Activated CD4-positive, alpha-beta T cell treated with anti-CD3 and anti-CD28 coated beads for 36 hours (primary cell): ENCODE measurements at regions not wholly inside any gene's neighbourhood (a gene's known extent, or its start where the extent isn't known, plus 50 kb on each side); places are given as distances from the start of the nearest gene placed in this dataset.

Experiments used
- ATAC-seq: fragments of 200-7000 bp; cut with Tn5 transposase; one replicate; pipeline ENCODE4 v1.10.0; 2021; ENCODE audit warnings: mild to moderate bottlenecking, moderate library complexity
- CTCF ChIA-PET: fragments of 350-600 bp; sonication (Branson Sonifier 250); formaldehyde crosslinking; loops from one replicate; lab custom pipeline; 2021; ENCODE audit warnings: antibody characterized with exemption; lab: Charles Lee
- POLR2A ChIA-PET: fragments of 350-600 bp; sonication (Branson Sonifier 250); formaldehyde crosslinking; loops from one replicate; lab custom pipeline; 2021; ENCODE audit warnings: antibody characterized with exemption, inconsistent platforms; lab: Charles Lee
- DNase-seq: peaks from one replicate; pipeline ENCODE4 v3.0.0-alpha.2; 2020
- H3K27ac Mint-ChIP-seq: one replicate; pipeline ENCODE4 v1.8.0; 2021; ENCODE audit warnings: mixed read lengths
- H3K27me3 Mint-ChIP-seq: one replicate; pipeline ENCODE4 v1.8.0; 2021; ENCODE audit warnings: mixed read lengths
- H3K36me3 Mint-ChIP-seq: one replicate; pipeline ENCODE4 v1.8.0; 2021; ENCODE audit warnings: low read depth, mixed read lengths
- H3K4me1 Mint-ChIP-seq: one replicate; pipeline ENCODE4 v1.8.0; 2021; ENCODE audit warnings: mixed read lengths
- H3K4me3 Mint-ChIP-seq: one replicate; pipeline ENCODE4 v1.8.0; 2021; ENCODE audit warnings: mild to moderate bottlenecking, moderate library complexity, mixed read lengths
- H3K9me3 Mint-ChIP-seq: one replicate; pipeline ENCODE4 v1.8.0; 2021; ENCODE audit warnings: low read depth, mixed read lengths
- intact Hi-C, 2 experiments: fragments of 100-400 bp; cut with DNase I in 1 of 2; cut with micrococcal nuclease in 1 of 2; formaldehyde crosslinking; loops; one replicate each; pipeline versions ENCODE4 v1.14.2 to v1.15.1; 2022 to 2024; cut with DNase I, micrococcal nuclease

GRCh38 chr3:45277636-45278035, 51.5 kb upstream of the TMEM158 start:
- H3K27me3 Mint-ChIP-seq = peaks cover 22% of the 10 kb centered on the region
- no peak overlapping the region for H3K27ac Mint-ChIP-seq
- no peak for ATAC-seq
- DNase-seq = no peak
- ChIA-PET POLR2A (no interaction called here), CTCF (interaction anchor here (0.6 kb wide), 1 partner anchor 789 kb away, joined by 3 read pairs; no protein-coding TSS in a partner anchor)
- no peaks in the 10 kb centered on the region for H3K4me1 Mint-ChIP-seq
- intact Hi-C loops = no loop called here
- H3K9me3 Mint-ChIP-seq = peaks cover 24% of the 10 kb centered on the region
- no peaks in the 10 kb centered on the region for H3K36me3 Mint-ChIP-seq
- H3K4me3 Mint-ChIP-seq = no peak overlapping the region

GRCh38 chr3:45280232-45280631, 54.1 kb upstream of the TMEM158 start:
- no peaks in the 10 kb centered on the region for H3K4me1 Mint-ChIP-seq
- no peak overlapping the region for H3K27ac Mint-ChIP-seq
- ChIA-PET CTCF (no interaction called here), POLR2A (no interaction called here)
- H3K9me3 Mint-ChIP-seq = peaks cover 24% of the 10 kb centered on the region
- H3K4me3 Mint-ChIP-seq = no peak overlapping the region
- intact Hi-C loops = no loop called here
- no peak for DNase-seq
- ATAC-seq = no peak
- peaks cover 17% of the 10 kb centered on the region for H3K27me3 Mint-ChIP-seq
- H3K36me3 Mint-ChIP-seq = no peaks in the 10 kb centered on the region

- H3K36me3 Mint-ChIP-seq = no peaks in the 10 kb centered on the region
- ChIA-PET CTCF (interaction anchor here (0.9 kb wide), 1 partner anchor 240 kb away, joined by 3 read pairs; no protein-coding TSS in a partner anchor), POLR2A (no interaction called here)
- DNase-seq (no peak), ATAC-seq (no peak)
- H3K9me3 Mint-ChIP-seq = peaks cover 24% of the 10 kb centered on the region
- peaks cover 14% of the 10 kb centered on the region for H3K27me3 Mint-ChIP-seq
- no peak overlapping the region for H3K27ac Mint-ChIP-seq
- intact Hi-C loops = no loop called here
- H3K4me1 Mint-ChIP-seq = no peaks in the 10 kb centered on the region
- no peak overlapping the region for H3K4me3 Mint-ChIP-seq
Observed at GRCh38 chr3:45280971-45281370, 54.9 kb upstream of the TMEM158 start.

GRCh38 chr3:45283471-45283870, 57.4 kb upstream of the TMEM158 start:
- no peak overlapping the region for H3K4me3 Mint-ChIP-seq
- CTCF ChIA-PET = no interaction called here

GRCh38 chr3:45297331-45297730, 71.2 kb upstream of the TMEM158 start:
- H3K36me3 Mint-ChIP-seq = no peaks in the 10 kb centered on the region
- DNase-seq = no peak
- H3K27me3 Mint-ChIP-seq = peaks cover 17% of the 10 kb centered on the region
- H3K4me1 Mint-ChIP-seq = no peaks in the 10 kb centered on the region
- ATAC-seq = no peak
- ChIA-PET CTCF (interaction anchor here (0.8 to 1.1 kb wide), 2 partner anchors 86 to 205 kb away, joined by 3 read pairs; no protein-coding TSS in a partner anchor), POLR2A (no interaction called here)
- no peak overlapping the region for H3K4me3 Mint-ChIP-seq
- no peak overlapping the region for H3K27ac Mint-ChIP-seq
- intact Hi-C loops = no loop called here
- H3K9me3 Mint-ChIP-seq = peaks cover 5% of the 10 kb centered on the region

More at GRCh38 chr3:45283471-45283870, 57.4 kb upstream of the TMEM158 start:
- intact Hi-C loops = no loop called here
- DNase-seq = no peak
- Mint-ChIP-seq H3K4me1 (no peaks in the 10 kb centered on the region), H3K27ac (no peak overlapping the region), H3K27me3 (peaks cover 16% of the 10 kb centered on the region), H3K9me3 (peaks cover 19% of the 10 kb centered on the region), H3K36me3 (peaks cover 3% of the 10 kb centered on the region)
- POLR2A ChIA-PET = no interaction called here
- ATAC-seq = no peak

- Mint-ChIP-seq H3K4me1 (no peaks in the 10 kb centered on the region), H3K36me3 (no peaks in the 10 kb centered on the region), H3K9me3 (peaks cover 10% of the 10 kb centered on the region), H3K27ac (no peak overlapping the region), H3K4me3 (no peak overlapping the region), H3K27me3 (peaks cover 17% of the 10 kb centered on the region)
- ChIA-PET CTCF (interaction anchor here (1.2 kb wide), 1 partner anchor 15 kb away, joined by 4 read pairs; no protein-coding TSS in a partner anchor), POLR2A (no interaction called here)
- ATAC-seq = no peak
- intact Hi-C loops = no loop called here
- no peak for DNase-seq
Observed at GRCh38 chr3:45302470-45302869, 76.4 kb upstream of the TMEM158 start.

- POLR2A ChIA-PET = no interaction called here
- CTCF ChIA-PET = no interaction called here
- DNase-seq (no peak), ATAC-seq (no peak)
- Mint-ChIP-seq H3K9me3 (peaks cover 4% of the 10 kb centered on the region), H3K27ac (no peak overlapping the region), H3K4me3 (no peak overlapping the region), H3K27me3 (peaks cover 8% of the 10 kb centered on the region), H3K36me3 (no peaks in the 10 kb centered on the region), H3K4me1 (no peaks in the 10 kb centered on the region)
- intact Hi-C loops = no loop called here
Observed at GRCh38 chr3:45306406-45307008, 80.4 kb upstream of the TMEM158 start.

- Mint-ChIP-seq H3K27ac (no peak overlapping the region), H3K4me3 (no peak overlapping the region), H3K27me3 (peaks cover 5% of the 10 kb centered on the region), H3K4me1 (peaks cover 3% of the 10 kb centered on the region), H3K36me3 (no peaks in the 10 kb centered on the region), H3K9me3 (peaks cover 3% of the 10 kb centered on the region)
- ATAC-seq = no peak
- DNase-seq = no peak
- intact Hi-C loops = no loop called here
- CTCF ChIA-PET = interaction anchor here (0.6 kb wide), 1 partner anchor 502 kb away, joined by 3 read pairs; no protein-coding TSS in a partner anchor
- POLR2A ChIA-PET = no interaction called here
Observed at GRCh38 chr3:45309876-45310275, 78.5 kb upstream of the LARS2 start.

GRCh38 chr3:45311327-45311726, 77.0 kb upstream of the LARS2 start:
- peaks cover 3% of the 10 kb centered on the region for H3K9me3 Mint-ChIP-seq
- ATAC-seq = no peak
- POLR2A ChIA-PET = no interaction called here

GRCh38 chr3:45311953-45312801, 76.2 kb upstream of the LARS2 start:
- no peak for ATAC-seq
- H3K4me1 Mint-ChIP-seq = peaks cover 3% of the 10 kb centered on the region
- CTCF ChIA-PET = interaction anchor here (0.5 to 1.6 kb wide), 4 partner anchors 14 to 683 kb away, joined by 3 to 4 read pairs (median 4); no protein-coding TSS in a partner anchor
- no peak overlapping the region for H3K27ac Mint-ChIP-seq
- peaks cover 5% of the 10 kb centered on the region for H3K27me3 Mint-ChIP-seq
- DNase-seq = no peak
- no peak overlapping the region for H3K4me3 Mint-ChIP-seq
- POLR2A ChIA-PET = interaction anchor here (0.5 kb wide), 1 partner anchor 89 kb away, joined by 3 read pairs; no protein-coding TSS in a partner anchor
- intact Hi-C loops = no loop called here
- no peaks in the 10 kb centered on the region for H3K36me3 Mint-ChIP-seq
- peaks cover 2% of the 10 kb centered on the region for H3K9me3 Mint-ChIP-seq

More at GRCh38 chr3:45311327-45311726, 77.0 kb upstream of the LARS2 start:
- DNase-seq = no peak
- CTCF ChIA-PET = interaction anchor here (0.6 kb wide), 1 partner anchor 178 kb away, joined by 3 read pairs; no protein-coding TSS in a partner anchor
- no peak overlapping the region for H3K4me3 Mint-ChIP-seq
- peaks cover 5% of the 10 kb centered on the region for H3K27me3 Mint-ChIP-seq
- H3K36me3 Mint-ChIP-seq = no peaks in the 10 kb centered on the region
- intact Hi-C loops = no loop called here
- no peak overlapping the region for H3K27ac Mint-ChIP-seq
- H3K4me1 Mint-ChIP-seq = peaks cover 3% of the 10 kb centered on the region

GRCh38 chr3:45312836-45313493, 75.4 kb upstream of the LARS2 start:
- intact Hi-C loops = no loop called here
- H3K4me3 Mint-ChIP-seq = no peak overlapping the region
- H3K9me3 Mint-ChIP-seq = no peaks in the 10 kb centered on the region
- H3K27ac Mint-ChIP-seq = no peak overlapping the region
- CTCF ChIA-PET = interaction anchor here (0.5 to 1.6 kb wide), 3 partner anchors 15 to 684 kb away, joined by 3 to 4 read pairs (median 4); no protein-coding TSS in a partner anchor
- H3K27me3 Mint-ChIP-seq = peaks cover 5% of the 10 kb centered on the region
- DNase-seq (no peak), ATAC-seq (no peak)
- POLR2A ChIA-PET = no interaction called here
- H3K36me3 Mint-ChIP-seq = no peaks in the 10 kb centered on the region
- H3K4me1 Mint-ChIP-seq = peaks cover 3% of the 10 kb centered on the region
